HG02973 (cell line): ENCODE measurements at regions not wholly inside any gene's neighbourhood (a gene's known extent, or its start where the extent isn't known, plus 50 kb on each side); places are given as distances from the start of the nearest gene placed in this dataset.

Experiments used
- ATAC-seq: cut with Tn5 transposase; IDR thresholded peaks from one replicate; pipeline ENCODE4 v1.9.1; 2021; ENCODE audit warnings: moderate library complexity; ENCODE audit not compliant: unreplicated experiment

DNA sequence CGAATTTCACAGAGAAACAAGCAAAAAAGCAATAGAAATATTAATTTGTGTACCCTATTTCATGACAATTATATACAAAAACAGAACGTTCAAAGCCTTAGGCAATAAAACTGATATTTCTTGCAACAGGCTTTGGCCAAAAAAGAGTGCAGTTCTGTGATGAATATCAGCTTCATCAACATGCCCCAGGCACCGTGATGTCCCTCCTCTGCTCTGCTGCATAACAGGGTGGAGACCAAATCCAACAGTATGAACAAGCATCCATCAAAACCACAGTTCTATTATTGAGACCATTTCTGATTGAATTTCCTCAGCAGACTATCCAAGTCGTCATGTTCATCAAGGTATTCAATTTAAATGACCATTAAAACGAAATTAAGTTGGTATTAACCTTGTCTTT lies 722.6 kb upstream of the NRSN1 start:
- no peak for ATAC-seq

DNA sequence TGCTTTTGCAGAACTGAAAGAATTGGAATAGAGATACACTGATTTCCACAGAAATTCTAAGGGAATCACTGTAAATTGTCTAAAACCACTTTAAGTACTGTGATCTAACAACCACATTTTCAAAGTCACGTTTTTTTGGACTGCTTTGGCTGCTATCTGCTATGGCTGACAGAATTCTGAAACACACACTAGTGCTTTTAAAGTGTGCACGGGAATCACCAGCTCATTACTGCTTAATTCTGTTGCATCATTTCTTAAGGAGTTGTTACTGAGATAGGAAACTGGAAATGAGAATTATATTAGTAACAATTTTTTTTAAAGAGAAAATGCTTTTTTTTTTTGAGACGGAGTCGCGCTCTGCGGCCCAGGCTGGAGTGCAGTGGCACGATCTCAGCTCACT lies 716.5 kb upstream of the NRSN1 start:
- no peak for ATAC-seq

DNA sequence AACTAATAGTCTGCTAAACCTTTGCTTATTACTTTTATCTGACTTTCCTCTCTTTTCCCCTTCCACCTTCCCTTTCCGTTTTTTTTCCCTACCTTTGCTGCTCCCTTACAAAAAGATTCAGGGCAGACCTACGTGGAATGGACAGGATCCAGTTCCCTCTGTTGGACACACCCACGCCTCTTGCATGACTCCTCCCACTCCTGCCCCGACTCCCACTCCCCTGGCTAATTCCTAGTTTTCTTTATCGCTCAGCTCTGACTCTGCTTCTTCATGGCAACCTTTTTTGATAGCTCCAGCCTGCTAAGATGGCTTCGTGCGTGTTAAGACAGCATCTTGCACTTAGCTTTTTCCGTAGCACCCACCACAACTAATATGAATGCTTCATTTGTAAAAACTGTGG lies 715.6 kb upstream of the NRSN1 start:
- ATAC-seq, result no peak

DNA sequence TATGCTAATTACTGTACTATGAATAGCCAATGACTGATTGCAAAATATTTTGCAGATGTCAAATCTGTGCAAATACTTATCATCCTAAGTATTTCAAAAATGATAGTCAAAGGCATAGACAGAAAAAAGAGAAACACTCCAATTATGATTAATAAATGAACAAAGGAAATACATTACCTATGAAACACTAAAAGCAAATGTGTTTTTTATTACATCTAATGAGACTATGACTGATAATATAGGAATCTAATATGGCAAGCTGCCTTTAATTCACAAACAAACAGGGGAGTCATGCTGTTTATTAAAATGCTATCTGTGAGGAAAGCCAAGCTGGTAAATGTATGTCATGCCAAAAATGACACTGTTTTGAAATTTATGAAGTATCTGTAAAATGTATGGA lies 713.2 kb upstream of the NRSN1 start:
- no peak for ATAC-seq

DNA sequence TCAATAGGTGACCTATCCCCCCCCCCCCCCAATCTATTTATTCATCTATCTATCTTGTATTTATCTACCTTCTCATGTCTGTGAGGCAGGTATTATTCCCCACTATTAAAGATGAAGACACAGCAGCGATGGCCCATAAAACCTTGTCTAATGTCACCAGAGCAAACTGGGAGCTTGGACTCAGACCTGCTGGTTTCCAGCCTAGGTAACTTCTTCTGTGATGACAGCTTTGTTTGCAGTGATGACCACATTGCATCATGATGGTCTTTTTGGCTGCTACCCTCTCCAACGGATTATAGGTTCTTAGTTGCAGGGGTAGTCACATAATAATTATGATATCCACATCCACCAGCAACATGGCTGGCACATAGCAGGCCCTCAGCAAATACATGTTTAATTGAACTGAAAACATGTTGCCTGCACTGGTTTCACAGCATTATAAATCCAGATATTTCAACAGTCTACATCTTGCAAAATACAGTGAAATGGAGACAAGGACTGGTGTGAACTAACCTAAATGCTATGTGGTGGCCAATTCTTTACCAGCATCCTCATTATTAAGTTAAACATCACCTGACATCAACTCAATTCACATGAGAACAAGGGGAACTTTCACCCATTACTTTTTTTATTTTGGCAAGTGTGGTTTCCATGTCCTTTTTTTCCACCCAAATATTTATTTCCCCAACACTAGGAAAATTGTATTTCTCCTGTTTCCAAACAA lies 712.5 kb upstream of the NRSN1 start:
- no peak for ATAC-seq

- ATAC-seq, result no peak
Observed at GRCh38 chr6:23414051-23414445, 712.0 kb upstream of the NRSN1 start.

GRCh38 chr6:23414922-23415321 lies 711.1 kb upstream of the NRSN1 start:
- ATAC-seq, result no peak

- ATAC-seq, result no peak
Observed at GRCh38 chr6:23415819-23416427, 710.1 kb upstream of the NRSN1 start.

DNA sequence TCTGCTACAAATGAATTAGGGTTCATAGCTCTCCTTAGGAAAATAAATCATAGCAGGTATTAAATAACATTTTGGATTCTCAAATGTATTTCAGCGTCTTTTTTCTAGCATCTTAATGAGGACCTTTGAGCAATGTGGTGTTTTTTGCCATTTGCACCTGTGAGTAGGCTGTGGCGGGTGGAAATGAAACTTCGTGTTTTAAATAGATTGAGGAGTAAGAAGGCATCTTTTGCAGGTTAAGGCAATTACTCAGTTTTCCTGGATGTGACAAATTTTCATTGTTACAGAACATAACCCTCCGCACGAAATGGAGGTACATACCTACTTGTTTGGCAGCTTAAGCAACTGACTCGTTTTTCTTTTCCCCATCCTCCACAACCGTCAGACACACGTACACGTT lies 708.9 kb upstream of the NRSN1 start:
- no peak for ATAC-seq

- no peak for ATAC-seq
Observed at GRCh38 chr6:23418095-23418494, 707.9 kb upstream of the NRSN1 start.

DNA sequence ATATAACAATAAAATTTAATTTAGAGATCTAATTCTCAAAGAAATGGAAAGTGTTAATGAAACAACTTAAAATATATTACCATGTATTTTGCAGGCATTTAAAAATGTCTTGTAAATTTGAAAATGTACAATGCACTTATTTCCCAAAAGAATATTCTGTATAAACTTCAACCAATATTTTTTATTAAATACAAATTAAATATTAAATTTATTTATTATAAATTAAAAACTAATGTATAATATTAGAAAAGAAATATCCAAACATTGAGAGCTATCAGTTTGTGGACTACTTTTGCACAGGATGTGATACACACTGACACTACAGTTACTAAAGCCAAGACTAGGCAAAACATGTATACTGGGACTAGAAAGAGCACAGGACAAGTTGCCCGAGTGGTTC lies 707.0 kb upstream of the NRSN1 start:
- no peak for ATAC-seq

- ATAC-seq, result no peak
Observed at GRCh38 chr6:23420659-23421350, 705.2 kb upstream of the NRSN1 start.

- ATAC-seq, result no peak
Observed at GRCh38 chr6:23424584-23424983, 701.4 kb upstream of the NRSN1 start.

DNA sequence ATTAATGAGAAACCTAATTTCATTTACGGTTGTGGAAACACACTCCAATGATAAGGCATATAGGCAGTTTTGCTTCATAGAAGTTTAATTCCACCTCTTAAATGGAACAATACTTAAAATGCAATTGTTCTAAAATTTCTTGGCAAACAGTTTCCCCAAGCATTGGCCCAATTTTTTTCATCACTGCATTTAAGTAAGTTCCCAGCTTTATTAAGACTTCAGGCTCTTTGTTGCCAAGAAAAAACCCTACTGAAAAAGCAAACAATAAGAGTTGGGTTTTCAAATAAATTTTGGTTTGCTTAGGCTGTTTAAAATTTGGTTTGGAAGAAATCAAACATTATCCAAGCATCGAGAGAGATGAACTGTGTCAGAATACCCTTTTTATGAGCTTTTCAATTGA lies 690.9 kb upstream of the NRSN1 start:
- no peak for ATAC-seq

DNA sequence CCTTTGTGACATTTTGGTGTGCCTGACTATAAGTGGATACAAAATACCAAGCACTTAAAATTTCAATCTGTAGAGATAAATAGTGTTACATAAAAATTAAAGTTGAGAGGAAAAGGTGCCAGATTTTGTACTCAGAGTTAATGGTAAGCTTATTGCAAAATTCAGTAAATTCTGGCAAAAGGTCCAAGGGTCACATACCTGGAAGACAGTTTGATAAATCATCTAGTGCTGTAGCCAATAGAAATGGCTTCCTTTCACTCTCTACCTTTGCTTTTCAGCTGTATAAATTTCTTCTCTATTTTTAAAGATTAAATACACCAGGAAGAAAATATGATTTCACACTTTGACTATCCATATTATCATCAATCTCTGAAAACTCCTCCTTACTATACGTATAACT lies 690.2 kb upstream of the NRSN1 start:
- no peak for ATAC-seq

GRCh38 chr6:23441808-23442461 lies 684.1 kb upstream of the NRSN1 start:
- ATAC-seq, result no peak

DNA sequence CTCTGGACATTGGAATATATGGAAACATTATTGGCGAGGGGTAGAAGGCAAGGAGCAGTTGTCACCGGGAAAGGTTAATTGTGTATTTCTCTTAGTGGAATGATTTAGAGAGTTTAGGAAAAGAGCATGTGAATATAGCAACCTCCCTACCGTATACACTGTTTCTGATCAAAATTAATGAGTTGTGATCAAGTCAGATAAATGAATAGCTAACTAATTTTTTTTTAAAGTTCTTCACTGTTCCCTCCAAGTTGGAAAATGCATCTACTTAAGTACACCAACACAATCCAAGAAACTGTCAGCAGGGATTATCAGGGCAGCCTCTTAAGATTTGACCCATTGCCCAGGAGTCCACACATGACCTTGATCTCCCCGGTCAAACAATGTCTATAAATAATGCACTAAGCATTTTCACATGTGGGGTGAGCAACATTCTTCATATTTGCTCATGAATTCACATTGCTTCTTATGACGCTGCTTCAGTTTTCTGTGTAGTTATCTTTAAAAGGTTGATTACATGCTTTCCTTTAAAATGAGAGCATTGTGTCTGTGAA lies 680.8 kb upstream of the NRSN1 start:
- no peak for ATAC-seq

DNA sequence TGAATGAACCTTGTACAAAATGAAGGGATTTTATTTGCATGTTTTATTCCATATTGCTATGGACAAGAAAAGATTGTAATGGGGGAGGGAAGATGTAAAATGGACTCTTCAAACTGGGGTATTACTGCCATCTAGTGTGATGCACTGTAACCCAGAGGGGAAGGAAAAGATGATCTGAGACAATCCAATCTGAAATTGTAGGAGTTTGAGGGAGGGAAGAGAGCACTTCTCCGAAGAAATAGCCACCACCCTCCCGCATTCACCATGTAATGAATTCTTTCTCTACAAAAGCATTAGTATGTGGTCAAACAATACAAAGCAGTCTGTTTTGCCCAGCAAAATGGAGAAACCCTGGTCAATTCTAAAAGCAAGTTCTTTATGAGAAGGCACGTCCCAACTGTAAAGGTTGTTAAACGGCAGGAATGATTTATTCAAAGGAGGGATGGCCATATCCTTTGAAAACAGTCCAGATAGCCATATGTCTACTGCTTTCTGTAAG lies 679.5 kb upstream of the NRSN1 start:
- no peak for ATAC-seq

DNA sequence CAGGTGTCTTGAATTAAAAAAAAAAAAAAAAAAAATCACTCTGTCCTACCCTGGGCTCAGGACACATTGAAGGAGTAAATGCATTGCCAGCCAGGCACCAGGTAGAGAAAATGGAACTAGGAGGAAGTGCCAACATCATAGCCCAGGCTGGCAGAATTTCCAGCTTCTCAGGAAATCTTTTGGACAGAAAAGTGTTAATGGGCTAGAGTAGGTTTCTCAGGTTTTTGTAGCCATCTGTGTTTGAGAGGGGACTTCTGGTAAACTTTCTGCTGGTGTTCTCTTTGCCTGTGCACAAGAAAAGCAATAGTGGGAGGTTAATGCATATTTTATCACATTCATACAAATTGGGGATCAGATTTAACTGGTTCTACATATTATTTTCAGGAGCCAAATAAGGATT lies 678.3 kb upstream of the NRSN1 start:
- ATAC-seq, result no peak

DNA sequence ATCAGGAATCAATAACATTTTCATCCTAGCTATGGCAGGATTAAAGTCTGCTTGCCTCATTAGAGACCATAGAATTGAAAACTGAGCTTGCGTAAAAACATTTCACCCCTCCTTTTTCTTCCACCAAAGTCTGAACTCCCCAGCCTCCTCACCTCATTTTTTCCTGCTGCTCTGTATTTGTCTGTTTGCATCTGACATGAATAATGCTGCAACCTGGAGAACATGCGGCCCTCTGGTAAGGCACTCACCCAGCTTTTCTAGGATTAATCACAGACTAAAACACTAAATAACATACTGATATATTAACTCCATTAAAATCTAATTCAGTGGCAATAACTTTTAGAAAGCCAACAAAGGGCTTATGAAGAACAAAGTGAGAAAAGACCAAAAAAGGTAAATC lies 677.7 kb upstream of the NRSN1 start:
- no peak for ATAC-seq
